A673 (cell line): ENCODE measurements at regions not wholly inside any gene's neighbourhood (a gene's known extent, or its start where the extent isn't known, plus 50 kb on each side); places are given as distances from the start of the nearest gene placed in this dataset.

Source experiments
- BruUV-seq: library from RNA; stranded (reverse); fragments of 400-500 nt; replicated peaks from 2 replicates; lab custom pipeline; 2021; lab: Mats Ljungman, UMichigan
- CTCF ChIA-PET: fragments of 300-600 bp; sonication (Branson Sonifier 250); formaldehyde crosslinking; loops from one replicate; lab custom pipeline; 2022; ENCODE audit warnings: antibody characterized with exemption; lab: Charles Lee
- POLR2A ChIA-PET: fragments of 300-600 bp; sonication (Branson Sonifier 250); formaldehyde crosslinking; loops from one replicate; lab custom pipeline; 2022; ENCODE audit warnings: antibody characterized with exemption; ENCODE audit not compliant: low non-redundant PET; lab: Charles Lee
- DNase-seq: peaks from one replicate; pipeline ENCODE4 v3.0.0-alpha.2; 2015; ENCODE audit warnings: low spot score
- H3K27ac ChIP-seq: fragments of 200-600 bp; sonication (generic); 2 replicates; pipeline ENCODE4 v1.5.1; 2016; ENCODE audit warnings: mixed run types, low read depth, mild to moderate bottlenecking, mixed read lengths, antibody characterized with exemption, low read length; ENCODE audit not compliant: poor library complexity, severe bottlenecking
- H3K27me3 ChIP-seq: fragments of 200-600 bp; sonication (generic); replicated peaks from 2 replicates; pipeline ENCODE4 v1.6.1; 2017; ENCODE audit warnings: mixed run types, low read depth, mild to moderate bottlenecking, mixed read lengths, antibody characterized with exemption, low read length; ENCODE audit not compliant: insufficient read depth, poor library complexity
- H3K36me3 ChIP-seq: fragments of 200-600 bp; sonication (generic); 2 replicates; pipeline ENCODE4 v1.6.1; 2016; ENCODE audit warnings: mixed run types, mild to moderate bottlenecking, mixed read lengths, antibody characterized with exemption, low read length; ENCODE audit not compliant: insufficient read depth, poor library complexity, severe bottlenecking
- H3K4me1 ChIP-seq: fragments of 200-600 bp; sonication (generic); 2 replicates; pipeline ENCODE4 v1.6.1; 2017; ENCODE audit warnings: mixed run types, mild to moderate bottlenecking, mixed read lengths, antibody characterized with exemption, low read length; ENCODE audit not compliant: insufficient read depth, poor library complexity, severe bottlenecking
- H3K4me3 ChIP-seq: fragments of 200-600 bp; sonication (generic); 2 replicates; pipeline ENCODE4 v1.5.1; 2016; ENCODE audit warnings: low read depth, mixed run types, mild to moderate bottlenecking, mixed read lengths, low read length; ENCODE audit not compliant: poor library complexity, severe bottlenecking
- H3K9me3 ChIP-seq: fragments of 200-600 bp; sonication (generic); 2 replicates; pipeline ENCODE4 v1.6.1; 2016; ENCODE audit warnings: mixed run types, low read depth, mild to moderate bottlenecking, mixed read lengths, antibody characterized with exemption, low read length; ENCODE audit not compliant: poor library complexity, severe bottlenecking
- CTCF ChIP-seq: fragments of 300-800, 200-600 bp; sonication (generic); conservative IDR thresholded peaks from 2 replicates; pipeline ENCODE4 v1.5.1; 2017; ENCODE audit warnings: low read depth, mild to moderate bottlenecking, antibody characterized with exemption, low read length, moderate library complexity, mixed read lengths
- EZH2 ChIP-seq: fragments of 200-600 bp; sonication (generic); IDR thresholded peaks from 2 replicates; pipeline ENCODE4 v1.6.1; 2017; ENCODE audit warnings: borderline replicate concordance, low read depth, mild to moderate bottlenecking, mixed read lengths, antibody characterized with exemption, low read length; ENCODE audit not compliant: poor library complexity, severe bottlenecking
- intact Hi-C: fragments of 100-400 bp; cut with micrococcal nuclease; formaldehyde crosslinking; loops from one replicate; pipeline ENCODE4 v1.10.0; 2022; ENCODE audit not compliant: unreplicated experiment

- H3K4me1 ChIP-seq = no peaks in the 10 kb centered on the region
- H3K4me3 ChIP-seq = no peak overlapping the region
- no TSS peak for BruUV-seq
- intact Hi-C loops = no loop called here
- CTCF ChIA-PET = no interaction called here
- H3K36me3 ChIP-seq = no peaks in the 10 kb centered on the region
- POLR2A ChIA-PET = no interaction called here
- H3K9me3 ChIP-seq = no peaks in the 10 kb centered on the region
- no peak overlapping the region for H3K27ac ChIP-seq
- TF ChIP-seq EZH2 = no peak
- TF ChIP-seq CTCF = no peak
- no peak for DNase-seq
- no peaks in the 10 kb centered on the region for H3K27me3 ChIP-seq
Observed at GRCh38 chr1:67627906-67628305, 57.1 kb upstream of the GADD45A start.

GRCh38 chr1:67629370-67630075 lies 55.5 kb upstream of the GADD45A start:
- Histone ChIP-seq H3K4me3 (no peak overlapping the region), H3K27me3 (no peaks in the 10 kb centered on the region), H3K36me3 (no peaks in the 10 kb centered on the region), H3K27ac (no peak overlapping the region), H3K4me1 (no peaks in the 10 kb centered on the region), H3K9me3 (no peaks in the 10 kb centered on the region)
- DNase-seq = no peak
- BruUV-seq = no TSS peak
- POLR2A ChIA-PET = no interaction called here
- intact Hi-C loops = no loop called here
- CTCF ChIA-PET = no interaction called here
- TF ChIP-seq EZH2 (no peak), CTCF (no peak)

- no peaks in the 10 kb centered on the region for H3K4me1 ChIP-seq
- H3K27me3 ChIP-seq = no peaks in the 10 kb centered on the region
- H3K27ac ChIP-seq = no peak overlapping the region
- ChIA-PET POLR2A (no interaction called here), CTCF (no interaction called here)
- no peak overlapping the region for H3K4me3 ChIP-seq
- no peaks in the 10 kb centered on the region for H3K36me3 ChIP-seq
- no peaks in the 10 kb centered on the region for H3K9me3 ChIP-seq
- intact Hi-C loops = no loop called here
- TF ChIP-seq EZH2 = no peak
- DNase-seq = no peak
- no TSS peak for BruUV-seq
Observed at GRCh38 chr1:67630438-67631045, 54.5 kb upstream of the GADD45A start.
